ENCODE measurements at regions not wholly inside any gene's neighbourhood (a gene's known extent, or its start where the extent isn't known, plus 50 kb on each side); places are given as distances from the start of the nearest gene placed in this dataset.

GRCh38 chr18:54743605-54743995 lies 84.7 kb upstream of the RAB27B start:
- no peak for TF ChIP-seq CTCF (IDR thresholded peaks at IDR 0.05; ENCODE audit: low read depth, low read length, poor library complexity, severe bottlenecking)
- no peak for TF ChIP-seq EZH2phosphoT487 (IDR thresholded peaks at IDR 0.05; ENCODE audit: borderline replicate concordance, low read length)
